ENCODE measurements at regions not wholly inside any gene's neighbourhood (a gene's known extent, or its start where the extent isn't known, plus 50 kb on each side); places are given as distances from the start of the nearest gene placed in this dataset.

DNA sequence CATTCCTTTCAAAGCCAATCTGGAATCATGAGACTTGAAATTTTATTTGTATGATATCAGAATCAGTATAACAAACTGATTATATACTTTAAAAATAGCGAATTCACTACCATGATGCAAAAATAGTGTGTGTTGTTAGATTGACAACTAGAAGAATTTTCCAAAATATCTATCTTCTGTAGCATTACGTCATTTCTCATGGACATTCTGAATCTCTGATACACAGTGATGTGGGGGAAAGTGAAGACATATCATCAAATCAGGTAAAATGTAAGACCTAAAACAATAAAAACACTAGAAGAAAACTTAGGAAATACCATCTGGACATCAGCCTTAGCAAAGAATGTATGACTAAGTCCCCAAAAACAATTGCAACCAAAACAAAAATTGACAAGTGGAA lies 1292.0 kb upstream of the PCDH9 start:
- H3K4me3 Mint-ChIP-seq, result no peak overlapping the region
- H3K36me3 Mint-ChIP-seq (ENCODE audit: low read depth), result peaks cover 10% of the 10 kb centered on the region; the same call in 1 of the 2 replicates
- peaks cover 49% of the 10 kb centered on the region for H3K9me3 Mint-ChIP-seq
- no peaks in the 10 kb centered on the region; the same call in 1 of the 2 replicates for H3K27me3 Mint-ChIP-seq (ENCODE audit: insufficient read depth)
- DNase-seq, result no peak
- no peak overlapping the region for H3K27ac Mint-ChIP-seq
- H3K4me1 Mint-ChIP-seq (ENCODE audit: low read depth), result no peaks in the 10 kb centered on the region
- TF ChIP-seq, protein P1, sequence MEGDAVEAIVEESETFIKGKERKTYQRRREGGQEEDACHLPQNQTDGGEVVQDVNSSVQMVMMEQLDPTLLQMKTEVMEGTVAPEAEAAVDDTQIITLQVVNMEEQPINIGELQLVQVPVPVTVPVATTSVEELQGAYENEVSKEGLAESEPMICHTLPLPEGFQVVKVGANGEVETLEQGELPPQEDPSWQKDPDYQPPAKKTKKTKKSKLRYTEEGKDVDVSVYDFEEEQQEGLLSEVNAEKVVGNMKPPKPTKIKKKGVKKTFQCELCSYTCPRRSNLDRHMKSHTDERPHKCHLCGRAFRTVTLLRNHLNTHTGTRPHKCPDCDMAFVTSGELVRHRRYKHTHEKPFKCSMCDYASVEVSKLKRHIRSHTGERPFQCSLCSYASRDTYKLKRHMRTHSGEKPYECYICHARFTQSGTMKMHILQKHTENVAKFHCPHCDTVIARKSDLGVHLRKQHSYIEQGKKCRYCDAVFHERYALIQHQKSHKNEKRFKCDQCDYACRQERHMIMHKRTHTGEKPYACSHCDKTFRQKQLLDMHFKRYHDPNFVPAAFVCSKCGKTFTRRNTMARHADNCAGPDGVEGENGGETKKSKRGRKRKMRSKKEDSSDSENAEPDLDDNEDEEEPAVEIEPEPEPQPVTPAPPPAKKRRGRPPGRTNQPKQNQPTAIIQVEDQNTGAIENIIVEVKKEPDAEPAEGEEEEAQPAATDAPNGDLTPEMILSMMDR (IDR thresholded peaks at IDR 0.05), result no peak

DNA sequence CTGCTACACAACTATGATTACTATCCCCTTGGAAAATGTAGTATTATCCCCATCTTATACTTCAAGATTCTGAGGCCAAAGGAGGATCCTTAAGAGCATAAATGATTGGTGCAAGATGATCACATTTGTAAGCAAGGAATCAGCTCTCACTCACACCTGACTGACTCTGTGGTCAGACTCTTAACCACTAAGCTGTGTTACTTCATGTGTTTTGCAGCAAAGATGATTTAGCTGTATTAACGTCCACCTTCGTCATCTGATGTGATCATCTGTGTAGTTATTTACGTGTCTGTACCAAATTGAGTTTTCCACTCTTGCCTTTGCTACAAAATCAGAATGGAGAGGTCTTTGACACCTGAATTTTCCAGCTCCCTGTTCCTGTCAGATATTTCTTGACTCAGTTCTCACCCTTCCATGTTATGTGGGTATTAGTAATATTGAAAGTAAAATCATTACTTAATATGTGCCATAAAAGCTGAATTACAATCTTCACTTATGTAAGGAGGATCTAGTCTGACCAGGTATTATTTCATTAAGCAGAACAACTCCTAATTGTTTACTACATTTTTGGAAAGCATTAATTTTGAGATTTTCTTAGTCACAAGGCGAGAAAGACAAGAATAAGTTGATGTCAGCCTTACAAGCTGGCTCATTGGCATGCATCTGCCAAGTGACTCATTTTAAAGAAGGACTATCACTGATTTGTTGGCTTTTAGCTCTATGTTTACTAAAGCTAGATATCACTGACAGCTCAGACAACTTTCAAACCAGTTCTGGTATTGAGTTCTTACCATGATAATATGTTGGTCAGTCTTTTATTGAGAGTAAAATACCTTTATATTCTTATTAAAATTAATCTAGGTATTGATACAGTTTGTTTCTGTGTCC lies 1279.8 kb upstream of the PCDH9 start:
- Mint-ChIP-seq H3K4me3 (no peak overlapping the region), H3K27ac (no peak overlapping the region), H3K36me3 (ENCODE audit: low read depth) (peaks cover 5% of the 10 kb centered on the region; the same call in 1 of the 2 replicates), H3K27me3 (ENCODE audit: insufficient read depth) (no peaks in the 10 kb centered on the region), H3K9me3 (peaks cover 38% of the 10 kb centered on the region), H3K4me1 (ENCODE audit: low read depth) (no peaks in the 10 kb centered on the region)
- TF ChIP-seq, protein P1 (IDR thresholded peaks at IDR 0.05), result no peak
- no peak for DNase-seq

DNA sequence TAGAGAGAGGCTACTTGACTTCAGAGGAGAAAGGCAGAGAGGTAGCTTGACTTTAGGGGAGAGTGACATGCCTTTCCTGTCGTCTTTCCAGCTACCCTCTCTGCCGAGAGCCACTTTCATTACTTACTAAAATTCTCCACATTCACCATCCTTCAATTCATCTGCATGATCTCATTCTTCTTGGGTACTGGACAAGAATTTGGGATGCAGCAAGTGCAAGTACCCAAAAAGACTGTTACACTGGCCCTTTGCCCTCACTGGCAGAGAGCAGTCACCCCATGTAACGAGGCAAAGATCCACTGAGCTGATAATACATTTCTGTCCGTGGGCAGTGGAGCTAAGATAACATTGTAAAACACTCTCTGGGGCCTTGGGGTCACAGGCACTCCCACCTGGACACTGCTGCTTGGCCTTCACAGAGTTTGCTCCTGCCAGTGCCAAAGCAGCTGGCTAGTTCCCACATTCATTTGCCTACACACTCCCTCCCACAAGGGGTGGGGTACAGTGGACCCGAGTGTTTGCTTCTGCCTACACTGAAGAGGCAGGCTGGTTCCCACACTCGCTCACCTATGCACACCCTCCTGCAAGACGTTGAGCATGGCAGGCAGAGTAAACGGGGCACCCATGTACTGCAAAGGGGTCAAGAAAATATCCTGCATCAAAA lies 1276.9 kb upstream of the PCDH9 start:
- peaks cover 5% of the 10 kb centered on the region; the same call in 1 of the 2 replicates for H3K36me3 Mint-ChIP-seq (ENCODE audit: low read depth)
- peaks cover 25% of the 10 kb centered on the region for H3K9me3 Mint-ChIP-seq
- H3K4me3 Mint-ChIP-seq, result no peak overlapping the region
- H3K27me3 Mint-ChIP-seq (ENCODE audit: insufficient read depth), result no peaks in the 10 kb centered on the region
- no peaks in the 10 kb centered on the region for H3K4me1 Mint-ChIP-seq (ENCODE audit: low read depth)
- H3K27ac Mint-ChIP-seq, result no peak overlapping the region
- TF ChIP-seq, protein P1 (IDR thresholded peaks at IDR 0.05), result no peak
- DNase-seq, result no peak

DNA sequence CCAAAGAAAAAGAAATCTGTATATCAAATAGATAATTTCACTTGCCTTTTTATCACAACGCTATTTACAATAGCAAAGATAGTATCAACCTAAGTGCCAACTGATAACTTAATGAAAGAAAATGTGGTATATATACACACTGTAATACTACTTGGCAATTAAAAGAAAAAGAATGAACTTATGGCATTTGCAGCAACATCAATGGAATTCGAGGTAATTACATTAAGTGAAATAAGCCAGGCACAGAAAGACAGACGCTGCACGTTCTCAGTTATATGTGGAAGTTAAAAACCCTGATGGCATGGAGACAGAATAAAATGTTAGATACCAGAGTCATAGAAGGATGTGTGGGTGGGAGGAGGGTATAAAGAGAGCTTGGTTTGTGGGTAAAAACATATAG lies 1260.5 kb upstream of the PCDH9 start:
- H3K4me1 Mint-ChIP-seq (ENCODE audit: low read depth), result no peaks in the 10 kb centered on the region
- H3K4me3 Mint-ChIP-seq, result no peak overlapping the region
- no peak overlapping the region for H3K27ac Mint-ChIP-seq
- H3K27me3 Mint-ChIP-seq (ENCODE audit: insufficient read depth), result no peaks in the 10 kb centered on the region; the same call in 1 of the 2 replicates
- no peak for DNase-seq
- H3K36me3 Mint-ChIP-seq (ENCODE audit: low read depth), result no peaks in the 10 kb centered on the region
- TF ChIP-seq, protein P1 (IDR thresholded peaks at IDR 0.05), result no peak
- H3K9me3 Mint-ChIP-seq, result peaks cover 44% of the 10 kb centered on the region

GRCh38 chr13:68481130-68481529 lies 1251.0 kb upstream of the PCDH9 start:
- no peaks in the 10 kb centered on the region for H3K4me1 Mint-ChIP-seq (ENCODE audit: low read depth)
- TF ChIP-seq, protein P1 (IDR thresholded peaks at IDR 0.05), result no peak
- DNase-seq, result no peak
- H3K9me3 Mint-ChIP-seq, result peaks cover 18% of the 10 kb centered on the region
- H3K27me3 Mint-ChIP-seq (ENCODE audit: insufficient read depth), result no peaks in the 10 kb centered on the region
- no peaks in the 10 kb centered on the region for H3K36me3 Mint-ChIP-seq (ENCODE audit: low read depth)
- H3K4me3 Mint-ChIP-seq, result no peak overlapping the region
- no peak overlapping the region for H3K27ac Mint-ChIP-seq
